CD8-positive, alpha-beta memory T cell (primary cell): ENCODE measurements at regions not wholly inside any gene's neighbourhood (a gene's known extent, or its start where the extent isn't known, plus 50 kb on each side); places are given as distances from the start of the nearest gene placed in this dataset.
"Not testable (repeated sequence)": the region's sequence is repeated elsewhere in the genome, so short reads cannot be mapped to it uniquely, and the experiment has no call there.

Experiments
- CTCF ChIA-PET: fragments of 350-600 bp; sonication (Branson Sonifier 250); formaldehyde crosslinking; loops from one replicate; lab custom pipeline; 2021; ENCODE audit warnings: antibody characterized with exemption; lab: Charles Lee
- POLR2A ChIA-PET: fragments of 350-600 bp; sonication (Branson Sonifier 250); formaldehyde crosslinking; loops from one replicate; lab custom pipeline; 2021; ENCODE audit warnings: antibody characterized with exemption; lab: Charles Lee
- DNase-seq, 5 donors: peaks; one replicate each; pipeline versions ENCODE4 v3.0.0 to v3.0.0-alpha.2; 2020 to 2022; ENCODE audit warnings: mixed read lengths in 1 of 5
- H3K27ac ChIP-seq: one replicate; pipeline ENCODE4 v1.7.0; 2013; ENCODE audit warnings: low read depth, mild to moderate bottlenecking, low read length, moderate library complexity
- H3K27me3 ChIP-seq: 2 replicates; pipeline ENCODE4 v1.7.0; 2013; ENCODE audit warnings: low read length, mild to moderate bottlenecking; ENCODE audit not compliant: insufficient read depth, poor library complexity, severe bottlenecking
- H3K36me3 ChIP-seq: 2 replicates; pipeline ENCODE4 v1.7.0; 2013; ENCODE audit warnings: mild to moderate bottlenecking, low read length, moderate library complexity; ENCODE audit not compliant: insufficient read depth
- H3K4me1 ChIP-seq: 2 replicates; pipeline ENCODE4 v1.7.0; 2013; ENCODE audit warnings: mild to moderate bottlenecking, low read length, moderate library complexity; ENCODE audit not compliant: insufficient read depth
- H3K4me3 ChIP-seq: 2 replicates; pipeline ENCODE4 v1.7.0; 2013; ENCODE audit warnings: mild to moderate bottlenecking, low read length
- H3K9me3 ChIP-seq: 2 replicates; pipeline ENCODE4 v1.7.0; 2013; ENCODE audit warnings: mild to moderate bottlenecking, low read length
- H3K27ac Mint-ChIP-seq, 8 donors: one replicate each; pipeline ENCODE4 v1.8.0; 2020 to 2021; ENCODE audit warnings: mixed read lengths in 8 of 8, mild to moderate bottlenecking in 6 of 8, inconsistent platforms in 3 of 8, moderate library complexity in 3 of 8
- H3K27me3 Mint-ChIP-seq, 2 donors: one replicate each; pipeline ENCODE4 v1.8.0; 2020 to 2021; ENCODE audit warnings: mixed read lengths in 2 of 2, mild to moderate bottlenecking in 1 of 2, moderate library complexity in 1 of 2
- H3K36me3 Mint-ChIP-seq, 3 donors: one replicate each; pipeline ENCODE4 v1.8.0; 2020 to 2021; ENCODE audit warnings: mixed read lengths in 3 of 3, inconsistent platforms in 1 of 3, mild to moderate bottlenecking in 1 of 3
- H3K4me1 Mint-ChIP-seq, 3 donors: one replicate each; pipeline ENCODE4 v1.8.0; 2020 to 2021; ENCODE audit warnings: mixed read lengths in 3 of 3, inconsistent platforms in 1 of 3, mild to moderate bottlenecking in 1 of 3
- H3K4me3 Mint-ChIP-seq, 7 donors: one replicate each; pipeline ENCODE4 v1.8.0; 2020 to 2021; ENCODE audit warnings: mixed read lengths in 7 of 7, mild to moderate bottlenecking in 6 of 7, moderate library complexity in 4 of 7, inconsistent platforms in 2 of 7
- H3K9me3 Mint-ChIP-seq, 5 donors: one replicate each; pipeline ENCODE4 v1.8.0; 2020 to 2022; ENCODE audit warnings: mixed read lengths in 5 of 5, mild to moderate bottlenecking in 3 of 5, moderate library complexity in 2 of 5, inconsistent platforms in 1 of 5

DNA sequence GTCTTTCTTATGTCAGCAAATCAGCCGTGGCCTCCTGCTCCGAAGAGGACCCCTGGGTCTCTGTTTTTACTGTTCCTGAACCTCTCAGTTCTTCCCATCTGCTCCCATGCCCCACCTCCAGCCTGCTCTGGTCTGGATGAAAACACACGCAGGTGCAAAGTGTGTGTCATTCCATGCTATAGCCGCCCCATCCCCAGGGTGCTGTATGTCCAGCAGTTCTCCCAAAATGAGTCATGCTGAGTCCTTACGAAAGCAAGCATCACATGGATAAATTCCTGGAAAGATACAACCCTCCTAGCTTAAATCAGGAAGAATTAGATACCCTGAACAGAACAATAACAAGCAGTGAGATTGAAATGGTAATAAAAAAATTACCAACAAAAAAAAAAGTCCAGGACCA lies 300.1 kb upstream of the PFKP start:
- H3K27ac Mint-ChIP-seq, H3K9me3 Mint-ChIP-seq, CTCF ChIA-PET, H3K36me3 Mint-ChIP-seq, DNase-seq, H3K4me1 Mint-ChIP-seq, POLR2A ChIA-PET, H3K4me3 ChIP-seq, H3K4me1 ChIP-seq, H3K9me3 ChIP-seq, H3K4me3 Mint-ChIP-seq, H3K36me3 ChIP-seq, H3K27me3 ChIP-seq, H3K27me3 Mint-ChIP-seq, H3K27ac ChIP-seq: not testable (repeated sequence)

DNA sequence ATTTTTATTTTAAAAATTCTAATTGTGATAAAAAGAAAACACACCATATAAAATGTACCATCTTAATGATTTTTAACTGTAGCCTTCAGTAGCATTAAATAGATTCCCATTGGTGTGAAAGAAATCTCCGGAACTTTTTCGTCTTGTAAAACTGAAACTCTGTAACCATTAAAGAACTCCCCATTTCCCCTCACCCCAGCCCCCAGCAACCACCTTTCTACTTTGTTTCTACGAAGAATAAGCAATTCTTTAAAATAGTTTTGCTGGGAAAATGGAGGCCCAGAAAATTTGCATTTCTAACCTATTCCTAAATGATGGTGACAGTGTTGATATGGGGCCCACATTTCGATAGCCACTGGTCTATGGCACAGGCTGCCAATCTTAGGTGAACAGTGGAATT lies 305.4 kb upstream of the PFKP start:
- no peak overlapping the region for H3K27ac Mint-ChIP-seq
- H3K4me1 ChIP-seq = no peaks in the 10 kb centered on the region
- CTCF ChIA-PET = no interaction called here
- no peak overlapping the region for H3K4me3 Mint-ChIP-seq
- H3K27ac ChIP-seq = no peak overlapping the region
- no peak overlapping the region for H3K4me3 ChIP-seq
- H3K27me3 ChIP-seq = no peaks in the 10 kb centered on the region
- no peak for DNase-seq
- peaks cover 0 to 4% of the 10 kb centered on the region in 2 donors for H3K27me3 Mint-ChIP-seq
- POLR2A ChIA-PET = no interaction called here
- H3K9me3 Mint-ChIP-seq = peaks cover 0 to 9% (median 4%) of the 10 kb centered on the region in 5 donors
- no peaks in the 10 kb centered on the region for H3K9me3 ChIP-seq
- no peaks in the 10 kb centered on the region for H3K36me3 ChIP-seq
- H3K36me3 Mint-ChIP-seq = no peaks in the 10 kb centered on the region
- no peaks in the 10 kb centered on the region for H3K4me1 Mint-ChIP-seq

DNA sequence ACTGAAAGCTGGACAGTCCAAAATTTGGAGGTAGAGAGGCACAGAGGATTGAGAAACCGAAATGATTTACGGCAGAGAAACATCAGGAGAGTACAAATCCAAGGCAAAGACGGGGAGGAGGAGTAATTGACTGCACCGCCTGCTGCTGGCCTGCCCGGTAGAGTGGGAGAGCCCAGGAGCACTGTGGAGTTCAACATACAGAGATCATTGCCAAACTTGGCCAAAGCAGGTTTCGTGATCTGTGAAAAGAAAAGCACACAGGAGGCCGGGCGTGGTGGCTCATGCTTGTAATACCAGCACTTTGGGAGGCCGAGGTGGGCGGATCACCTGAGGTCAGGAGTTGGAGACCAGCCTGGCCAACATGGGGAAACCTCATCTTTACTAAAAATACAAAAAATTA lies 306.0 kb upstream of the PFKP start:
- H3K9me3 ChIP-seq = no peaks in the 10 kb centered on the region
- Mint-ChIP-seq H3K4me1 (no peaks in the 10 kb centered on the region), H3K9me3 (peaks cover 0 to 9% (median 4%) of the 10 kb centered on the region in 5 donors), H3K27ac (no peak overlapping the region), H3K4me3 (no peak overlapping the region), H3K36me3 (no peaks in the 10 kb centered on the region), H3K27me3 (peaks cover 0 to 4% of the 10 kb centered on the region in 2 donors)
- no peak for DNase-seq
- no peaks in the 10 kb centered on the region for H3K27me3 ChIP-seq
- no peaks in the 10 kb centered on the region for H3K36me3 ChIP-seq
- no peak overlapping the region for H3K27ac ChIP-seq
- H3K4me1 ChIP-seq = no peaks in the 10 kb centered on the region
- CTCF ChIA-PET = no interaction called here
- POLR2A ChIA-PET = no interaction called here
- H3K4me3 ChIP-seq = no peak overlapping the region

GRCh38 chr10:2760736-2761135 lies 306.6 kb upstream of the PFKP start:
- Histone ChIP-seq H3K36me3 (no peaks in the 10 kb centered on the region), H3K27me3 (no peaks in the 10 kb centered on the region), H3K4me1 (no peaks in the 10 kb centered on the region), H3K4me3 (no peak overlapping the region), H3K9me3 (no peaks in the 10 kb centered on the region), H3K27ac (no peak overlapping the region)
- ChIA-PET CTCF (no interaction called here), POLR2A (no interaction called here)
- Mint-ChIP-seq H3K27me3 (peaks cover 0 to 3% of the 10 kb centered on the region in 2 donors), H3K36me3 (no peaks in the 10 kb centered on the region), H3K4me1 (no peaks in the 10 kb centered on the region), H3K27ac (no peak overlapping the region), H3K4me3 (no peak overlapping the region), H3K9me3 (peaks cover 0 to 11% (median 4%) of the 10 kb centered on the region in 5 donors)
- DNase-seq = no peak

GRCh38 chr10:2759233-2759632 lies 308.1 kb upstream of the PFKP start:
- POLR2A ChIA-PET = no interaction called here

DNA sequence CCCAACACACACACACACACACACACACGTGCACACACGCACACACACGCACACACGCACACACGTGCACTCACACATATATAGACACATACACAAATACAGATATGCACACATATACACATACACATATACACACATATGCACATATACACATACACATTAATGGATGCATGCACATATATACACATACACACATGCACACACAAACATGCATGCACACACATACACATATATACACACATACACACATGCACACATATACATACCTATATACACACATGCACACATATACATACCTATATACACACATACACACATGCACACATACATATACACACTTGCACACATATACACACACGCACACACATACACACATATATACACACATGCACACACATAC lies 312.4 kb upstream of the PFKP start:
- ChIA-PET POLR2A (no interaction called here), CTCF (no interaction called here)
- H3K27ac Mint-ChIP-seq = no peak overlapping the region
- DNase-seq = no peak
- H3K27me3 ChIP-seq = no peaks in the 10 kb centered on the region
- no peaks in the 10 kb centered on the region for H3K4me1 Mint-ChIP-seq
- no peaks in the 10 kb centered on the region for H3K36me3 Mint-ChIP-seq
- H3K4me3 ChIP-seq = no peak overlapping the region
- H3K9me3 Mint-ChIP-seq = peaks cover 0 to 6% (median 1%) of the 10 kb centered on the region in 5 donors
- H3K36me3 ChIP-seq = no peaks in the 10 kb centered on the region
- H3K9me3 ChIP-seq = no peaks in the 10 kb centered on the region
- peaks cover 0 to 3% of the 10 kb centered on the region in 2 donors for H3K27me3 Mint-ChIP-seq
- H3K4me3 Mint-ChIP-seq = no peak overlapping the region
- H3K27ac ChIP-seq = no peak overlapping the region
- H3K4me1 ChIP-seq = no peaks in the 10 kb centered on the region

More at GRCh38 chr10:2759233-2759632, 308.1 kb upstream of the PFKP start:
- peaks cover 0 to 13% (median 4%) of the 10 kb centered on the region in 5 donors for H3K9me3 Mint-ChIP-seq
- H3K27me3 Mint-ChIP-seq = peaks cover 0 to 2% of the 10 kb centered on the region in 2 donors
- Histone ChIP-seq H3K4me3 (no peak overlapping the region), H3K4me1 (no peaks in the 10 kb centered on the region), H3K9me3 (no peaks in the 10 kb centered on the region), H3K27me3 (no peaks in the 10 kb centered on the region), H3K27ac (no peak overlapping the region), H3K36me3 (no peaks in the 10 kb centered on the region)
- no peak overlapping the region for H3K4me3 Mint-ChIP-seq
- DNase-seq = no peak
- no peaks in the 10 kb centered on the region for H3K4me1 Mint-ChIP-seq
- CTCF ChIA-PET = no interaction called here
- no peak overlapping the region for H3K27ac Mint-ChIP-seq
- H3K36me3 Mint-ChIP-seq = no peaks in the 10 kb centered on the region

DNA sequence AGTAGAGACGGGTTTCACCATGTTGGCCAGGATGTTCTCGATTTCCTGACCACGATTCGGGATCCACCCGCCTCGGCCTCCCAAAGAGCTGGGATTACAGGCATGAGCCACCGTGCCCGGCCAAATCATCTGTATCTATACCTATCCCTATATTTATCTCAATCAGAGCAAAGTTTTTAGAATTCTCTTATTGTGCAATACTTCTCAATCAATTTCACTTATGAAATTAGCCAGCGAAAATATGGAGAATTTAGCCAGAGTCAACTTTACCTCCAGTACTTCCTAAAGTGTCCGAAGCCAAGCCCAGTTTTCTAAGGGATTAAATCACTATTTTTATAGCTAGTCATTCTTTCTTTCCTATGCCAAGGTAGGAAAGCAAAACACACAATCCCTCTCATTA lies 319.1 kb upstream of the PFKP start:
- no peaks in the 10 kb centered on the region for H3K27me3 ChIP-seq
- Mint-ChIP-seq H3K36me3 (no peaks in the 10 kb centered on the region), H3K4me1 (no peaks in the 10 kb centered on the region)

GRCh38 chr10:2746638-2747037 lies 320.7 kb upstream of the PFKP start:
- Mint-ChIP-seq H3K36me3 (no peaks in the 10 kb centered on the region), H3K27ac (no peak overlapping the region), H3K27me3 (peaks cover under 1 to 6% of the 10 kb centered on the region in 2 donors), H3K4me1 (no peaks in the 10 kb centered on the region), H3K4me3 (no peak overlapping the region), H3K9me3 (peaks cover 0 to 2% (median 0%) of the 10 kb centered on the region in 5 donors)
- POLR2A ChIA-PET = no interaction called here
- Histone ChIP-seq H3K4me3 (no peak overlapping the region), H3K36me3 (no peaks in the 10 kb centered on the region), H3K27ac (no peak overlapping the region), H3K9me3 (no peaks in the 10 kb centered on the region), H3K27me3 (no peaks in the 10 kb centered on the region), H3K4me1 (no peaks in the 10 kb centered on the region)
- DNase-seq = no peak
- CTCF ChIA-PET = no interaction called here

More for the DNA sequence above, 319.1 kb upstream of the PFKP start:
- Mint-ChIP-seq H3K9me3 (peaks cover 0 to 2% (median 0%) of the 10 kb centered on the region in 5 donors), H3K27ac (no peak overlapping the region), H3K27me3 (peaks cover 0 to 8% of the 10 kb centered on the region in 2 donors), H3K4me3 (no peak overlapping the region)
- DNase-seq = no peak
- CTCF ChIA-PET = no interaction called here
- Histone ChIP-seq H3K9me3 (no peaks in the 10 kb centered on the region), H3K4me1 (no peaks in the 10 kb centered on the region), H3K4me3 (no peak overlapping the region), H3K27ac (no peak overlapping the region), H3K36me3 (no peaks in the 10 kb centered on the region)
- POLR2A ChIA-PET = no interaction called here

- peaks cover 0 to 2% (median 0%) of the 10 kb centered on the region in 5 donors for H3K9me3 Mint-ChIP-seq
- no peak overlapping the region for H3K27ac Mint-ChIP-seq
- no peaks in the 10 kb centered on the region for H3K4me1 ChIP-seq
- H3K27me3 Mint-ChIP-seq = peaks cover 1 to 6% of the 10 kb centered on the region in 2 donors
- CTCF ChIA-PET = no interaction called here
- POLR2A ChIA-PET = no interaction called here
- no peaks in the 10 kb centered on the region for H3K36me3 Mint-ChIP-seq
- no peak overlapping the region for H3K27ac ChIP-seq
- H3K27me3 ChIP-seq = no peaks in the 10 kb centered on the region
- no peak for DNase-seq
- no peaks in the 10 kb centered on the region for H3K36me3 ChIP-seq
- no peaks in the 10 kb centered on the region for H3K9me3 ChIP-seq
- H3K4me3 ChIP-seq = no peak overlapping the region
- no peak overlapping the region for H3K4me3 Mint-ChIP-seq
- no peaks in the 10 kb centered on the region for H3K4me1 Mint-ChIP-seq
Observed at GRCh38 chr10:2745666-2746065, 321.7 kb upstream of the PFKP start.
